GM13977 (cell line): ENCODE measurements at regions not wholly inside any gene's neighbourhood (a gene's known extent, or its start where the extent isn't known, plus 50 kb on each side); places are given as distances from the start of the nearest gene placed in this dataset.
A peak's percentile ranks its signal among the peaks of the same experiment; 100 is the strongest.

Experiments used
- DNase-seq: peaks from one replicate; pipeline ENCODE4 v3.0.0; 2012; ENCODE audit warnings: low spot score
- in situ Hi-C: fragments of 300-500 bp; cut with MboI; formaldehyde crosslinking; loops from one replicate; pipeline ENCODE4 v1.12.0; 2022; ENCODE audit warnings: low sequenced_read_pairs, low pct_unique_long_range_greater_than_20kb, mixed read lengths, inconsistent platforms; ENCODE audit not compliant: unreplicated experiment
- TF ChIP-seq, protein P1 (sequence below): IDR thresholded peaks from 2 replicates; pipeline ENCODE4 v1.5.1; 2012; ENCODE audit warnings: mild to moderate bottlenecking, control low read depth; ENCODE audit not compliant: insufficient read depth; ENCODE audit errors: extremely low read depth, missing control alignments

DNA sequence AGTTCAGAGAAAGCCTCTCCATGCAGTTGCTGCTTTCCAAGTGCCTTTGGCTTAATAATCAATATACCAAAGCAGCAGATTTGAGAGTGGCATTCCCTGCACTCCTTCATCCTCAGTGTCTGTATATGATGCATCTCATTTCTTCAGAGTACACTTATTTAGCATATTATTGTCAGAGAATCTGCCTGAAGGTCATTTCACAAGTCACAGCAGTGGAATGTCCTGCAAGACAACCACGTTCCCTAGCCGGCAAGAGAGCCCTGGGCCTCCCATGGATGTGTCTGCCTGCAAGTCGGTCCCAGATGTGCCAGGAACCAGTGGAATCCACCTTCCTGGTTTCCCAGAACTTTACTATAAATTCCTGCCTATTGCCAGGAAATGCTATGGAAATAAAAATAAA is 289.4 kb upstream of the IGFBP3 start:
- TF ChIP-seq, protein P1, sequence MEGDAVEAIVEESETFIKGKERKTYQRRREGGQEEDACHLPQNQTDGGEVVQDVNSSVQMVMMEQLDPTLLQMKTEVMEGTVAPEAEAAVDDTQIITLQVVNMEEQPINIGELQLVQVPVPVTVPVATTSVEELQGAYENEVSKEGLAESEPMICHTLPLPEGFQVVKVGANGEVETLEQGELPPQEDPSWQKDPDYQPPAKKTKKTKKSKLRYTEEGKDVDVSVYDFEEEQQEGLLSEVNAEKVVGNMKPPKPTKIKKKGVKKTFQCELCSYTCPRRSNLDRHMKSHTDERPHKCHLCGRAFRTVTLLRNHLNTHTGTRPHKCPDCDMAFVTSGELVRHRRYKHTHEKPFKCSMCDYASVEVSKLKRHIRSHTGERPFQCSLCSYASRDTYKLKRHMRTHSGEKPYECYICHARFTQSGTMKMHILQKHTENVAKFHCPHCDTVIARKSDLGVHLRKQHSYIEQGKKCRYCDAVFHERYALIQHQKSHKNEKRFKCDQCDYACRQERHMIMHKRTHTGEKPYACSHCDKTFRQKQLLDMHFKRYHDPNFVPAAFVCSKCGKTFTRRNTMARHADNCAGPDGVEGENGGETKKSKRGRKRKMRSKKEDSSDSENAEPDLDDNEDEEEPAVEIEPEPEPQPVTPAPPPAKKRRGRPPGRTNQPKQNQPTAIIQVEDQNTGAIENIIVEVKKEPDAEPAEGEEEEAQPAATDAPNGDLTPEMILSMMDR, result no peak
- in situ Hi-C loops, result no loop called here
- DNase-seq, result no peak

DNA sequence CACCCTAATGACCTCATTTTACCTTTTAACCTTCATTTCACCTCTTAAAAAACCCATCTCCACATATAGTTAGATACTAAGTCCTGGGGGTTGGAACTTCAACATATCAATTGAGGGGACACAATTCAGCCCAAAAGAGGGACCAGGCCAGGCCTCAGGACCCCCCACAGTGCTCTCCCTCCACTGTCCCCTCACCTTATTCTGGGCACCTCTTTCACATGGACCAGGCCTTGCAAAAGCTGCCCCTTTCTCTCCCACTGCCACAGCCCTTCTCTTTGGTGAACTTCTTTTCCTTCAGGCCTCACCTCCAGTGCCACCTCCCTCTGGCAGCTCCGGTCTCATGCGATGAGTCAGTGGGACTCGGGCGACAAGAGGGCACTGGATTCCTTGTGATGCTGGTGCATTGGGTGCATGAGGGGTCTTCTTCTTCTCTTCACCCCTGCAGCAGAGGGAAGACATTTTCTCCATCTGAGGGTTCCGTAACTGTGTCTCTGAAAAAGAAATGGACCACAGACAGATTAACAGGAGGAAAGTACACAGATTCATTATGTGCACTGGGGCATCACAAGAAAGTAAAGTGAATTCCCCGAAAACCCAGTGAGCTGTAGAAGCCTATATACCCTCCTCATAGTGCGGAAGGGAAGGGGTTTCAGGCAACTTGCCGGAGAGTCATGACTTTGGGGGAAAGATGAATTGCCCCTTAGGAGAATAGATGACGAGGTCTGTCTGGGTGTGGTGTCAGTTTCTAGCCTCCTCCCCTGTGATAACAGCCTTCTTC is 288.7 kb upstream of the IGFBP3 start:
- DNase-seq, result no peak
- in situ Hi-C loops, result no loop called here
- TF ChIP-seq, protein P1, result no peak

- in situ Hi-C loops, result no loop called here
- TF ChIP-seq, protein P1, result no peak
- DNase-seq, result no peak
These were observed 287.8 kb upstream of the IGFBP3 start for GRCh38 chr7:46208635-46209525.

GRCh38 chr7:46207931-46208634 is 287.0 kb upstream of the IGFBP3 start:
- DNase-seq, result no peak
- in situ Hi-C loops, result no loop called here
- TF ChIP-seq, protein P1, result no peak

- peak; percentile 62 for DNase-seq
- in situ Hi-C loops, result no loop called here
- TF ChIP-seq, protein P1, result no peak
These were observed 285.5 kb upstream of the IGFBP3 start for GRCh38 chr7:46206476-46207060.

- TF ChIP-seq, protein P1, result no peak
- DNase-seq, result no peak
- in situ Hi-C loops, result no loop called here
These were observed 284.4 kb upstream of the IGFBP3 start for GRCh38 chr7:46205478-46205877.
